ENCODE measurements at regions not wholly inside any gene's neighbourhood (a gene's known extent, or its start where the extent isn't known, plus 50 kb on each side); places are given as distances from the start of the nearest gene placed in this dataset.

- Histone ChIP-seq H3K27ac (no peak overlapping the region), H3K4me1 (no peaks in the 10 kb centered on the region), H3K4me2 (no peak overlapping the region), H3K36me3 (no peaks in the 10 kb centered on the region), H3K9me3 (no peaks in the 10 kb centered on the region), H4K20me1 (no peaks in the 10 kb centered on the region), H3K27me3 (no peaks in the 10 kb centered on the region), H3K4me3 (no peak overlapping the region), H3K9ac (no peak overlapping the region)
- no peak for TF ChIP-seq Cebpa-rat (IDR thresholded peaks at IDR 0.05)
These were observed 1108.5 kb upstream of the CDH2 start for GRCh38 chr18:29285471-29285870.

GRCh38 chr18:29271501-29271900 lies 1094.6 kb upstream of the CDH2 start:
- no peaks in the 10 kb centered on the region for H3K27me3 ChIP-seq

GRCh38 chr18:29259838-29260237 lies 1082.9 kb upstream of the CDH2 start:
- H3K4me2 ChIP-seq = no peak overlapping the region
- H3K4me1 ChIP-seq = 0 out of 2 replicates have a peak, but pooled peaks cover 4% of the 10 kb centered on the region

More at GRCh38 chr18:29271501-29271900, 1094.6 kb upstream of the CDH2 start:
- Histone ChIP-seq H3K9ac (no peak overlapping the region), H4K20me1 (no peaks in the 10 kb centered on the region), H3K9me3 (no peaks in the 10 kb centered on the region), H3K4me2 (no peak overlapping the region), H3K36me3 (no peaks in the 10 kb centered on the region), H3K4me1 (no peaks in the 10 kb centered on the region), H3K4me3 (no peak overlapping the region), H3K27ac (no peak overlapping the region)
- TF ChIP-seq Cebpa-rat (IDR thresholded peaks at IDR 0.05) = no peak

GRCh38 chr18:29254123-29254522 lies 1077.2 kb upstream of the CDH2 start:
- TF ChIP-seq Cebpa-rat (IDR thresholded peaks at IDR 0.05) = no peak
- H3K4me1 ChIP-seq = no peaks in the 10 kb centered on the region
- no peak overlapping the region for H3K4me2 ChIP-seq
- no peaks in the 10 kb centered on the region for H4K20me1 ChIP-seq
- H3K9ac ChIP-seq = no peak overlapping the region
- no peak overlapping the region for H3K27ac ChIP-seq
- H3K27me3 ChIP-seq = no peaks in the 10 kb centered on the region
- no peaks in the 10 kb centered on the region for H3K36me3 ChIP-seq
- H3K9me3 ChIP-seq = no peaks in the 10 kb centered on the region
- no peak overlapping the region for H3K4me3 ChIP-seq

More at GRCh38 chr18:29259838-29260237, 1082.9 kb upstream of the CDH2 start:
- Histone ChIP-seq H4K20me1 (no peaks in the 10 kb centered on the region), H3K27ac (no peak overlapping the region), H3K9ac (no peak overlapping the region), H3K27me3 (no peaks in the 10 kb centered on the region), H3K36me3 (no peaks in the 10 kb centered on the region), H3K4me3 (no peak overlapping the region), H3K9me3 (no peaks in the 10 kb centered on the region)
- no peak for TF ChIP-seq Cebpa-rat (IDR thresholded peaks at IDR 0.05)

- no peak overlapping the region for H3K9ac ChIP-seq
- H3K4me2 ChIP-seq = no peak overlapping the region
- no peaks in the 10 kb centered on the region for H3K4me1 ChIP-seq
- no peaks in the 10 kb centered on the region for H3K9me3 ChIP-seq
- H3K4me3 ChIP-seq = no peak overlapping the region
- no peak overlapping the region for H3K27ac ChIP-seq
- no peaks in the 10 kb centered on the region for H4K20me1 ChIP-seq
- no peak for TF ChIP-seq Cebpa-rat (IDR thresholded peaks at IDR 0.05)
- no peaks in the 10 kb centered on the region for H3K27me3 ChIP-seq
- H3K36me3 ChIP-seq = no peaks in the 10 kb centered on the region
These were observed 1074.8 kb upstream of the CDH2 start for GRCh38 chr18:29251681-29252080.

- H3K9ac ChIP-seq = no peak overlapping the region
- H3K4me3 ChIP-seq = no peak overlapping the region
- no peaks in the 10 kb centered on the region for H3K36me3 ChIP-seq
- no peaks in the 10 kb centered on the region for H4K20me1 ChIP-seq
- no peaks in the 10 kb centered on the region for H3K9me3 ChIP-seq
- H3K4me1 ChIP-seq = no peaks in the 10 kb centered on the region
- no peaks in the 10 kb centered on the region for H3K27me3 ChIP-seq
- TF ChIP-seq Cebpa-rat (IDR thresholded peaks at IDR 0.05) = no peak
- H3K4me2 ChIP-seq = no peak overlapping the region
- no peak overlapping the region for H3K27ac ChIP-seq
These were observed 1073.9 kb upstream of the CDH2 start for GRCh38 chr18:29250843-29251242.

DNA sequence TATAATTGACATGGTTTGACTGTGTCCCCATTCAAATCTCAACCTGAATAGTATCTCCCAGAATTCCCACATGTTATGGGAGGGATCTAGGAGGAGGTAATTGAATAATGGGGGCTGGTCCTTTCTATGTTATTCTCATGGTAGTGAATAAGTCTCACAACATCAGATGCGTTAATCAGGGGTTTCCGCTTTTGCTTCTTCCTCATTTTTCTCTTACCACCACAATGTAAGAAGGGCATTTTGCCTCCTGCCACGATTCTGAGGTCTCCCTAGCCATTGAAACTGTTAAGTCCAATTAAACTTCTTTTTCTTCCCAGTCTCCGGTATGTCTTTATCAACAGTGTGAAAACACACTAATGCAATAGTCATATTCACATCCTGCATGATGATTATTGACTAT lies 1073.3 kb upstream of the CDH2 start:
- Histone ChIP-seq H4K20me1 (no peaks in the 10 kb centered on the region), H3K27ac (no peak overlapping the region), H3K9ac (no peak overlapping the region), H3K4me2 (no peak overlapping the region), H3K4me1 (no peaks in the 10 kb centered on the region), H3K27me3 (no peaks in the 10 kb centered on the region), H3K4me3 (no peak overlapping the region), H3K36me3 (no peaks in the 10 kb centered on the region), H3K9me3 (no peaks in the 10 kb centered on the region)
- no peak for TF ChIP-seq Cebpa-rat (IDR thresholded peaks at IDR 0.05)

DNA sequence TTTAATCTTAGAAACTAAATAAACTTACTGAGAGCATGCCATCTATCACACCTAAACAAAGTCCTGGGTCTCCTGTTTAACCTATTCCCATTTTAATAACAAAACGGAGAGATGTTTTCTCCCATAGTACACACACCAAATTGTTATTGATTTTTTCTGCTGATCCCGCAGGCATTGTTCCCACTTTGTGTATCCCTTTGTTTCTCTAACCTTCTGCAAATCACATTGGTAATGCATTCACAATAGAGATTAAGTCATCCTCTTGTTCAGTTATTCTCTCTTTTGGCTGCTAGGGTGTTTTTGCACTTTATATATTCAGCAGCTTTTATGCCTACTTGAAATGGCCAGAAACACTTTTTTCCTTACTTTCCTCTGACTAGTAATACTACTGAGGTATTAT lies 1071.9 kb upstream of the CDH2 start:
- H3K27me3 ChIP-seq = no peaks in the 10 kb centered on the region
- no peaks in the 10 kb centered on the region for H3K36me3 ChIP-seq
- no peak overlapping the region for H3K4me3 ChIP-seq

DNA sequence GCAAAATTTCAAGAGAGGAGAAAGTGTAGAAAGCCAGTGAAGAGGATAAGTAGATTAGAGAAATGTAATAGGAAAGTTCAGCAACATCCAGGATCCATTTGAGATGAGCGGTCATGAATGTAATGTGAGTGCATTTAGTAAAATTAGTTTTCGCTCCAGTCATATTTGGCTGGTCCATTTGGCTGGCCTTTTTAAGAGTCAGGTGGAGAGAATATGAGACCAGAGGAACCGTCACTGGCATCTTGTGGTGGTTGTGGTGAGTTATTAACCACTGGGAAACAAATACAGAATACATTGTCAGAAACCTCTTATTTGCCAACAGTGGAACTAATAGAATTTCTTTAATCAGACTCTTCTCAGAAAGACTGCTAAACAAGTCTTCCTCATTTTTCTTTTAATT lies 1064.3 kb upstream of the CDH2 start:
- no peak for TF ChIP-seq Cebpa-rat (IDR thresholded peaks at IDR 0.05)
- Histone ChIP-seq H3K4me2 (no peak overlapping the region), H3K9me3 (no peaks in the 10 kb centered on the region), H3K27ac (no peak overlapping the region), H4K20me1 (no peaks in the 10 kb centered on the region), H3K36me3 (no peaks in the 10 kb centered on the region), H3K9ac (no peak overlapping the region), H3K4me1 (no peaks in the 10 kb centered on the region), H3K4me3 (no peak overlapping the region), H3K27me3 (no peaks in the 10 kb centered on the region)

More for the DNA sequence above, 1071.9 kb upstream of the CDH2 start:
- H3K4me1 ChIP-seq = no peaks in the 10 kb centered on the region
- H4K20me1 ChIP-seq = no peaks in the 10 kb centered on the region
- no peaks in the 10 kb centered on the region for H3K9me3 ChIP-seq
- H3K4me2 ChIP-seq = no peak overlapping the region
- TF ChIP-seq Cebpa-rat (IDR thresholded peaks at IDR 0.05) = no peak
- H3K9ac ChIP-seq = no peak overlapping the region
- no peak overlapping the region for H3K27ac ChIP-seq

- H3K9me3 ChIP-seq = no peaks in the 10 kb centered on the region
- H3K27me3 ChIP-seq = no peaks in the 10 kb centered on the region
- H3K36me3 ChIP-seq = no peaks in the 10 kb centered on the region
- no peaks in the 10 kb centered on the region for H3K4me1 ChIP-seq
- H3K4me3 ChIP-seq = no peak overlapping the region
- H3K27ac ChIP-seq = no peak overlapping the region
- no peak for TF ChIP-seq Cebpa-rat (IDR thresholded peaks at IDR 0.05)
- no peaks in the 10 kb centered on the region for H4K20me1 ChIP-seq
- no peak overlapping the region for H3K9ac ChIP-seq
- H3K4me2 ChIP-seq = no peak overlapping the region
These were observed 1057.8 kb upstream of the CDH2 start for GRCh38 chr18:29234751-29235150.

DNA sequence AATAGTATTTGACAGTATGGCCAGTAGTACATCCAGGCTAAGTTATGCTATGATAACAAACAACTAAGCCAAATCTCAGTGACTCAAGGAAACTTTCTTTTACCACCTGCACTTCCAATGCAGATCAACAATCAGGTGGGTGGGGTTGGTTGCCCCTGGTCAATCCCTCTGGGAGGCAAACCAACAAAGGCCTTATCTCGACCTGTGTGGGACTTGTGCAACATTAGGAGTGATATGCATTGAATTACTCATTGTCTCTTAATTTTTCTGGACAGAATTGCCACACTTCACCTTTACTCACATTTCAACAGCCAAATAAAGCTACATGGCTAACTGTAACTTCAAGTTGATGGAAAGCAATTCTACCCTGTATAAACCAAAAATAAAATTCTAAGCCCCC lies 1049.3 kb upstream of the CDH2 start:
- TF ChIP-seq Cebpa-rat (IDR thresholded peaks at IDR 0.05) = no peak
- no peaks in the 10 kb centered on the region for H3K36me3 ChIP-seq
- H3K9ac ChIP-seq = no peak overlapping the region
- H3K27me3 ChIP-seq = no peaks in the 10 kb centered on the region
- H3K4me1 ChIP-seq = no peaks in the 10 kb centered on the region
- H3K27ac ChIP-seq = no peak overlapping the region
- no peak overlapping the region for H3K4me2 ChIP-seq
- H4K20me1 ChIP-seq = no peaks in the 10 kb centered on the region
- H3K4me3 ChIP-seq = no peak overlapping the region
- H3K9me3 ChIP-seq = no peaks in the 10 kb centered on the region
